HEK293T (cell line): ENCODE measurements at regions not wholly inside any gene's neighbourhood (a gene's known extent, or its start where the extent isn't known, plus 50 kb on each side); places are given as distances from the start of the nearest gene placed in this dataset.

Experiments used
- CTCF ChIA-PET: fragments of 350-600 bp; formaldehyde crosslinking; extraction: SDS; loops from one replicate; lab custom pipeline; 2021; ENCODE audit warnings: antibody characterized with exemption, inconsistent platforms; lab: Yijun Ruan, JAX
- POLR2A ChIA-PET: fragments of 350-600 bp; formaldehyde crosslinking; extraction: SDS; loops from one replicate; lab custom pipeline; 2020; ENCODE audit warnings: antibody characterized with exemption, inconsistent platforms; lab: Yijun Ruan, JAX
- DNase-seq: peaks from one replicate; pipeline ENCODE4 v3.0.0; 2012; ENCODE audit warnings: mixed read lengths; ENCODE audit errors: extremely low spot score
- ARNT ChIP-seq: fragments of 450-650 bp; IDR thresholded peaks from 2 replicates; pipeline ENCODE4 v1.6.1; 2017; ENCODE audit warnings: mild to moderate bottlenecking
- BHLHE40 ChIP-seq: fragments of 450-650 bp; IDR thresholded peaks from 2 replicates; pipeline ENCODE4 v1.6.1; 2016; ENCODE audit warnings: mild to moderate bottlenecking, moderate library complexity, borderline replicate concordance
- CTBP1 ChIP-seq: fragments of 450-650 bp; IDR thresholded peaks from 2 replicates; pipeline ENCODE4 v1.6.1; 2016; ENCODE audit warnings: borderline replicate concordance
- ELF4 ChIP-seq: fragments of 450-650 bp; IDR thresholded peaks from 2 replicates; pipeline ENCODE4 v1.6.1; 2017; ENCODE audit warnings: antibody characterized with exemption
- FOXA1 ChIP-seq: fragments of 450-650 bp; IDR thresholded peaks from 2 replicates; pipeline ENCODE4 v1.6.1; 2016; ENCODE audit warnings: mild to moderate bottlenecking
- FOXK2 ChIP-seq: fragments of 450-650 bp; IDR thresholded peaks from 2 replicates; pipeline ENCODE4 v1.6.1; 2016; ENCODE audit warnings: mild to moderate bottlenecking
- FOXM1 ChIP-seq: fragments of 450-650 bp; IDR thresholded peaks from 2 replicates; pipeline ENCODE4 v1.6.1; 2017; ENCODE audit warnings: mild to moderate bottlenecking, borderline replicate concordance
- HDGF ChIP-seq: fragments of 450-650 bp; IDR thresholded peaks from 2 replicates; pipeline ENCODE4 v1.6.1; 2017; ENCODE audit warnings: antibody characterized with exemption, borderline replicate concordance
- L3MBTL2 ChIP-seq: fragments of 450-650 bp; conservative IDR thresholded peaks from 2 replicates; pipeline ENCODE4 v1.6.1; 2016; ENCODE audit warnings: mild to moderate bottlenecking
- LEF1 ChIP-seq: fragments of 450-650 bp; IDR thresholded peaks from 2 replicates; pipeline ENCODE4 v1.6.1; 2017; ENCODE audit warnings: mild to moderate bottlenecking, borderline replicate concordance
- NFRKB ChIP-seq: fragments of 450-650 bp; IDR thresholded peaks from 2 replicates; pipeline ENCODE4 v1.6.1; 2016; ENCODE audit warnings: mild to moderate bottlenecking, moderate library complexity
- SP1 ChIP-seq: fragments of 450-650 bp; IDR thresholded peaks from 2 replicates; pipeline ENCODE4 v1.6.1; 2017
- SUZ12 ChIP-seq: fragments of 450-650 bp; IDR thresholded peaks from 2 replicates; pipeline ENCODE4 v1.6.1; 2016; ENCODE audit warnings: mild to moderate bottlenecking
- TARDBP ChIP-seq: fragments of 450-650 bp; IDR thresholded peaks from 2 replicates; pipeline ENCODE4 v1.6.1; 2016
- ZNF384 ChIP-seq: fragments of 450-650 bp; IDR thresholded peaks from 2 replicates; pipeline ENCODE4 v1.6.1; 2016
- TF ChIP-seq, protein P1 (sequence below): fragments of 450-650 bp; IDR thresholded peaks from 2 replicates; pipeline ENCODE4 v1.6.1; 2016

DNA sequence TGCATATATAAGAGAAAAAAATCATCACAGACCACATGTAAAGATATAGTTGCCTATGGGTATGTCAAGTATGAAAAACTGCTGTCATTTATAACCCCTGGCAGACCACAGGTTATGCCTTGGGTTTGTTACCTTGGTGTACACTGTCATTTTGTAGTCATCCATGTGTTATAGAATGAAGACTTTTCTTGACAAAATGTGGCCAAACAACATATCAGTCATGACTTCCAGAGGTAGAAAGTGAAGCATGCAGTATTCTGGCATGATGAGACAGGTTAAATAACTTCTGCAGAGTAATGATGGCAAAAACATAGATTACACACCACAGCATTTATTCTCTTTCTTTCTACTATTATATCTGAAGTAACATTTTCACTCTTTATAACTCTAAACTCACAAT lies 74.9 kb upstream of the NEUROD1 start:
- no peak for DNase-seq

DNA sequence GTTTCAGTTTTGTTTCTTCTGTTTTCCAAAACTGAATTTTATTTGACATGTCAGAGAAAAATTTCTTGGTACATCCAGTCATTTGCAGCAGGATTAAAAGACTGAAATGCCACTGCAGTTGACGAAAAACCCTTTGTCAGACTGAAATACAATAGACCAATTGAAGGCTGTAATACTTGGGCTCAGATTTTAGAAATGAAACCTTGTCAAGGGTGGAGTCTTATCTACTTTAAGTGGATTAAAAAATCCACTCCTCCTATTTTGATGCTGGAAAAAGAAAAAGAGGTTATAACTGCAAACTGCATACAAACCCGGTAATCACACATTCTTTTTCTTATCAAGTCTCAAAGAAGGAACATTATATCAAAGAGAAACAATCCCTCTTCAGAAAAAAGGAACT lies 80.2 kb upstream of the NEUROD1 start:
- no peak for TF ChIP-seq LEF1
- no peak for TF ChIP-seq ARNT
- no peak for TF ChIP-seq BHLHE40
- TF ChIP-seq HDGF = no peak
- no peak for TF ChIP-seq FOXK2
- TF ChIP-seq SUZ12 = no peak
- TF ChIP-seq TARDBP = no peak
- TF ChIP-seq CTBP1 = no peak
- TF ChIP-seq, protein P1, sequence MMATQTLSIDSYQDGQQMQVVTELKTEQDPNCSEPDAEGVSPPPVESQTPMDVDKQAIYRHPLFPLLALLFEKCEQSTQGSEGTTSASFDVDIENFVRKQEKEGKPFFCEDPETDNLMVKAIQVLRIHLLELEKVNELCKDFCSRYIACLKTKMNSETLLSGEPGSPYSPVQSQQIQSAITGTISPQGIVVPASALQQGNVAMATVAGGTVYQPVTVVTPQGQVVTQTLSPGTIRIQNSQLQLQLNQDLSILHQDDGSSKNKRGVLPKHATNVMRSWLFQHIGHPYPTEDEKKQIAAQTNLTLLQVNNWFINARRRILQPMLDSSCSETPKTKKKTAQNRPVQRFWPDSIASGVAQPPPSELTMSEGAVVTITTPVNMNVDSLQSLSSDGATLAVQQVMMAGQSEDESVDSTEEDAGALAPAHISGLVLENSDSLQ = no peak
- no peak for TF ChIP-seq ZNF384
- no peak for TF ChIP-seq NFRKB
- TF ChIP-seq L3MBTL2 = no peak
- no peak for TF ChIP-seq ELF4
- TF ChIP-seq SP1 = no peak
- no peak for TF ChIP-seq FOXA1
- no peak for TF ChIP-seq FOXM1
- ChIA-PET POLR2A (no interaction called here), CTCF (no interaction called here)
- DNase-seq = no peak

More for the DNA sequence above, 74.9 kb upstream of the NEUROD1 start:
- ChIA-PET CTCF (no interaction called here), POLR2A (no interaction called here)
- no peak for TF ChIP-seq SUZ12
- TF ChIP-seq HDGF = no peak
- no peak for TF ChIP-seq FOXM1
- TF ChIP-seq ARNT = no peak
- no peak for TF ChIP-seq FOXK2
- TF ChIP-seq L3MBTL2 = no peak
- TF ChIP-seq, protein P1 = no peak

DNA sequence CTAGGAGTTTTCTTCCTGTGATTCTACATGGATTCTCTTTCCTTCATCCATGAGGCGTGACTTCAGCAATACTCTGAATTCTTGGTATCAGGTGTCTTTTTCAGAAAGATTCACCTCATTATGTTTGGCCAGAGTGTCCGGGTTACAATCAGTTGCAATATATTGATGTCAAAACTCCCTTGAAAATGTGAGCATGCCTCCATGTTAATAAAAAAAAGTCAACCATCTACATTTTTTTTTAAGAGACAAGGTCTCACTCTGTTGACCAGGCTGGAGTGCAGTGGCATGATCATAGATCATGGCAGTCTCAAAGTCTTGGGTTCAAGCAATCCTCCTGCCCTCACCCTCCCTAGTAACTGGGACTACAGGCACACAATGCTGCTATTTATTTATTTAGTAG lies 80.9 kb upstream of the NEUROD1 start:
- ChIA-PET CTCF (no interaction called here), POLR2A (no interaction called here)
- TF ChIP-seq ARNT (no peak), L3MBTL2 (no peak), SP1 (no peak), SUZ12 (no peak), FOXK2 (no peak), NFRKB (no peak), HDGF (no peak), LEF1 (no peak), BHLHE40 (no peak), FOXM1 (no peak), TARDBP (no peak), FOXA1 (no peak)
- TF ChIP-seq, protein P1 = no peak
- no peak for DNase-seq

- CTCF ChIA-PET = no interaction called here
- no peak for DNase-seq
- POLR2A ChIA-PET = no interaction called here
- no peak for TF ChIP-seq FOXK2
- TF ChIP-seq, protein P1 = no peak
- no peak for TF ChIP-seq LEF1
- no peak for TF ChIP-seq ELF4
- no peak for TF ChIP-seq HDGF
- no peak for TF ChIP-seq FOXA1
- TF ChIP-seq FOXM1 = no peak
- TF ChIP-seq L3MBTL2 = no peak
- no peak for TF ChIP-seq BHLHE40
- TF ChIP-seq ARNT = no peak
- no peak for TF ChIP-seq SUZ12
- no peak for TF ChIP-seq CTBP1
- no peak for TF ChIP-seq TARDBP
- no peak for TF ChIP-seq ZNF384
- TF ChIP-seq SP1 = no peak
- no peak for TF ChIP-seq NFRKB
Measured at GRCh38 chr2:181762000-181762399, 81.7 kb upstream of the NEUROD1 start.

DNA sequence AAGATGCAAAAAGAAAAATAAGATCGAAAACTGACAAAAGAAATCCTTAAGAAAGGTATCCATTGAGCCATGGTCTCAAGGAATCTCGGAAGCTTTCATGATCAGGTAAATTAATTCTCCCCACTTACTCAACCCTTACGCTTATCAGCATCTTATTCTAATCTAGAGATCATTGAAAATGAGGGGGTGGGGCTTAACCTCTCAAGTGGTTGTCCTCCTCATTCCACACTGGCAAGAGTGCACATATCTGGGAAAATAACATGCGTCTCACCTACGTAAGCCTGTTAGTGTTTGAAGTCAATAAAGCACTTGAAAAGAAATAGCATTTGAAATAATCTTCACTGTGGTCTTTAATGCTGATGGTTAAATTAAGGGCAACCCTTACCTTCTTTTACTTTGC lies 82.5 kb upstream of the NEUROD1 start:
- ChIA-PET POLR2A (no interaction called here), CTCF (no interaction called here)
- no peak for TF ChIP-seq L3MBTL2
- TF ChIP-seq, protein P1 = no peak
- no peak for TF ChIP-seq FOXK2
- TF ChIP-seq FOXA1 = no peak
- DNase-seq = no peak

GRCh38 chr2:181763423-181763822 lies 83.1 kb upstream of the NEUROD1 start:
- CTCF ChIA-PET = no interaction called here
- POLR2A ChIA-PET = no interaction called here
- DNase-seq = no peak
- no peak for TF ChIP-seq L3MBTL2
- no peak for TF ChIP-seq BHLHE40
- TF ChIP-seq ARNT = no peak
- TF ChIP-seq CTBP1 = no peak
- no peak for TF ChIP-seq SP1
- TF ChIP-seq LEF1 = no peak
- TF ChIP-seq HDGF = no peak
- TF ChIP-seq SUZ12 = no peak
- no peak for TF ChIP-seq FOXK2
- no peak for TF ChIP-seq NFRKB
- TF ChIP-seq, protein P1 = no peak
- no peak for TF ChIP-seq FOXM1
- TF ChIP-seq ELF4 = no peak
- TF ChIP-seq FOXA1 = no peak
- TF ChIP-seq ZNF384 = no peak
